Endothelial cell of umbilical vein (primary cell): ENCODE measurements at regions not wholly inside any gene's neighbourhood (a gene's known extent, or its start where the extent isn't known, plus 50 kb on each side); places are given as distances from the start of the nearest gene placed in this dataset.

ENCODE experiments used
- BruUV-seq: library from RNA; stranded (reverse); fragments of 400-500 nt; replicated peaks from 2 replicates; lab custom pipeline; 2021; lab: Mats Ljungman, UMichigan
- CTCF ChIA-PET: fragments of 300-600, 350-600 bp; sonication (Branson Sonifier 250); formaldehyde crosslinking; loops from one replicate; lab custom pipeline; 2021; ENCODE audit warnings: antibody characterized with exemption, inconsistent platforms; lab: Charles Lee
- POLR2A ChIA-PET: fragments of 300-600, 350-600 bp; sonication (Branson Sonifier 250); formaldehyde crosslinking; loops from one replicate; lab custom pipeline; 2021; ENCODE audit warnings: antibody characterized with exemption, inconsistent platforms; lab: Charles Lee
- DNase-seq: peaks from one replicate; pipeline ENCODE4 v3.0.0-alpha.2; 2011; ENCODE audit warnings: low read depth, low spot score
- FAIRE-seq: peaks from 2 replicates; lab custom pipeline; 2011; peaks lifted over from hg19 to GRCh38; lab: Jason Lieb, UNC
- H2AFZ ChIP-seq: 2 replicates; pipeline ENCODE4 v1.6.0; 2012; ENCODE audit warnings: low read depth, low read length, control low read depth, inconsistent platforms
- H3K27ac ChIP-seq: 2 replicates; pipeline ENCODE4 v1.5.1; 2011; ENCODE audit warnings: low read depth, mild to moderate bottlenecking, control low read depth, low read length, moderate library complexity; ENCODE audit not compliant: insufficient read depth
- H3K27me3 ChIP-seq, 2 experiments: 2 replicates each; pipeline versions ENCODE4 v1.6.0 to v1.6.1; 2011; ENCODE audit warnings: low read length in 2 of 2, mixed read lengths in 1 of 2; ENCODE audit not compliant: control insufficient read depth in 2 of 2, insufficient read depth in 2 of 2
- H3K36me3 ChIP-seq, 2 experiments: 2 replicates in 1 of 2; 3 replicates in 1 of 2; pipeline ENCODE4 v1.5.1; 2011; ENCODE audit warnings: low read length in 2 of 2, mild to moderate bottlenecking in 1 of 2, moderate library complexity in 1 of 2; ENCODE audit not compliant: control insufficient read depth in 2 of 2, insufficient read depth in 2 of 2; ENCODE audit errors: extremely low read depth in 1 of 2
- H3K4me1 ChIP-seq: 3 replicates; pipeline ENCODE4 v1.5.1; 2011; ENCODE audit warnings: mild to moderate bottlenecking, low read length; ENCODE audit not compliant: control insufficient read depth, insufficient read depth; ENCODE audit errors: extremely low read depth
- H3K4me2 ChIP-seq: 2 replicates; pipeline ENCODE4 v1.6.1; 2011; ENCODE audit warnings: low read length, control low read depth, mixed read lengths; ENCODE audit not compliant: insufficient read depth
- H3K4me3 ChIP-seq, 3 experiments: fragments of 200-600 bp in 1 of 3; sonication (generic), shearing (Covaris generic) in 1 of 3; replicated peaks in 1 of 3; 2 replicates each; pipeline ENCODE4 v1.5.1; 2011 to 2016; ENCODE audit warnings: control low read depth in 3 of 3, low read length in 3 of 3, mild to moderate bottlenecking in 2 of 3, inconsistent platforms in 1 of 3, low read depth in 1 of 3, moderate library complexity in 1 of 3; ENCODE audit not compliant: insufficient read depth in 1 of 3
- H3K79me2 ChIP-seq: 2 replicates; pipeline ENCODE4 v1.6.0; 2012; ENCODE audit warnings: low read length, inconsistent platforms; ENCODE audit not compliant: control insufficient read depth, insufficient read depth
- H3K9ac ChIP-seq: replicated peaks from 2 replicates; pipeline ENCODE3; 2011; ENCODE audit warnings: low read length, control low read depth; ENCODE audit not compliant: insufficient read depth; ENCODE audit errors: extremely low read depth
- H3K9me1 ChIP-seq: replicated peaks from 3 replicates; pipeline ENCODE4 v1.6.0; 2011; ENCODE audit warnings: mild to moderate bottlenecking, low read length; ENCODE audit not compliant: control insufficient read depth, insufficient read depth; ENCODE audit errors: extremely low read depth
- H3K9me3 ChIP-seq: replicated peaks from 2 replicates; pipeline ENCODE4 v1.5.1; 2012; ENCODE audit warnings: low read length, inconsistent platforms; ENCODE audit not compliant: control insufficient read depth, insufficient read depth
- H4K20me1 ChIP-seq: replicated peaks from 2 replicates; pipeline ENCODE3; 2011; ENCODE audit warnings: mild to moderate bottlenecking, low read length; ENCODE audit not compliant: control insufficient read depth, insufficient read depth; ENCODE audit errors: extremely low read depth
- EZH2 ChIP-seq: IDR thresholded peaks from 2 replicates; pipeline ENCODE4 v1.6.1; 2012; ENCODE audit warnings: borderline replicate concordance, low read depth, mild to moderate bottlenecking, moderate library complexity, low read length, inconsistent platforms; ENCODE audit not compliant: severe bottlenecking
- FOS ChIP-seq: IDR thresholded peaks from 2 replicates; pipeline ENCODE4 v1.6.1; 2011; ENCODE audit warnings: mild to moderate bottlenecking, low read length, moderate library complexity, borderline replicate concordance; ENCODE audit not compliant: insufficient read depth
- GATA2 ChIP-seq: IDR thresholded peaks from 2 replicates; pipeline ENCODE4 v1.7.0; 2011; ENCODE audit warnings: low read depth, mild to moderate bottlenecking, moderate library complexity, mixed read lengths, low read length; ENCODE audit not compliant: insufficient read length, insufficient read depth
- JUN ChIP-seq: IDR thresholded peaks from 2 replicates; pipeline ENCODE4 v1.6.1; 2011; ENCODE audit warnings: borderline replicate concordance, low read depth; ENCODE audit not compliant: insufficient read length, insufficient read depth
- POLR2A ChIP-seq: IDR thresholded peaks from 2 replicates; pipeline ENCODE4 v1.6.1; 2012; ENCODE audit warnings: low read depth, mild to moderate bottlenecking, control low read depth, low read length
- POLR2AphosphoS5 ChIP-seq: IDR thresholded peaks from 2 replicates; pipeline ENCODE4 v1.6.1; 2012; ENCODE audit warnings: low read depth, mild to moderate bottlenecking, control low read depth, low read length, moderate library complexity; ENCODE audit not compliant: insufficient read depth
- dilution Hi-C: fragments of 300-500 bp; cut with MboI; formaldehyde crosslinking; loops from one replicate; pipeline ENCODE4 v1.15.0; 2019; ENCODE audit warnings: low sequenced_read_pairs; ENCODE audit not compliant: extremely low pct_ligation_motif_present
- intact Hi-C: fragments of 100-400 bp; cut with micrococcal nuclease; formaldehyde crosslinking; loops from one replicate; pipeline ENCODE4 v1.10.0; 2022
- TF ChIP-seq, protein P1 (sequence below): IDR thresholded peaks from 2 replicates; pipeline ENCODE4 v1.6.1; 2011; ENCODE audit not compliant: insufficient read depth, insufficient read length
- TF ChIP-seq, protein P2 (sequence below), 2 donors: IDR thresholded peaks; 1 replicate in 1 of 2; 2 replicates in 1 of 2; pipeline ENCODE4 v1.5.1; 2011; ENCODE audit warnings: low read length in 2 of 2, mild to moderate bottlenecking in 2 of 2, moderate library complexity in 2 of 2, control low read depth in 1 of 2, inconsistent platforms in 1 of 2, low read depth in 1 of 2; ENCODE audit not compliant: insufficient read depth in 1 of 2; ENCODE audit errors: extremely low read depth in 1 of 2

- dilution Hi-C loops (no loop called here), intact Hi-C loops (no loop called here)
- Histone ChIP-seq H4K20me1 (no peaks in the 10 kb centered on the region), H3K27me3 (no peaks in the 10 kb centered on the region), H3K9me1 (no peaks in the 10 kb centered on the region), H3K27ac (no peak overlapping the region), H2AFZ (no peak overlapping the region), H3K9me3 (no peaks in the 10 kb centered on the region), H3K4me1 (no peaks in the 10 kb centered on the region), H3K9ac (no peak overlapping the region), H3K79me2 (no peaks in the 10 kb centered on the region), H3K4me3 (no peak overlapping the region), H3K36me3 (no peaks in the 10 kb centered on the region), H3K4me2 (no peak overlapping the region)
- no peak for TF ChIP-seq EZH2
- TF ChIP-seq, protein P1, sequence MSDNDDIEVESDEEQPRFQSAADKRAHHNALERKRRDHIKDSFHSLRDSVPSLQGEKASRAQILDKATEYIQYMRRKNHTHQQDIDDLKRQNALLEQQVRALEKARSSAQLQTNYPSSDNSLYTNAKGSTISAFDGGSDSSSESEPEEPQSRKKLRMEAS = no peak
- no peak for TF ChIP-seq GATA2
- TF ChIP-seq POLR2A = no peak
- no peak for TF ChIP-seq JUN
- TF ChIP-seq POLR2AphosphoS5 = no peak
- TF ChIP-seq, protein P2, sequence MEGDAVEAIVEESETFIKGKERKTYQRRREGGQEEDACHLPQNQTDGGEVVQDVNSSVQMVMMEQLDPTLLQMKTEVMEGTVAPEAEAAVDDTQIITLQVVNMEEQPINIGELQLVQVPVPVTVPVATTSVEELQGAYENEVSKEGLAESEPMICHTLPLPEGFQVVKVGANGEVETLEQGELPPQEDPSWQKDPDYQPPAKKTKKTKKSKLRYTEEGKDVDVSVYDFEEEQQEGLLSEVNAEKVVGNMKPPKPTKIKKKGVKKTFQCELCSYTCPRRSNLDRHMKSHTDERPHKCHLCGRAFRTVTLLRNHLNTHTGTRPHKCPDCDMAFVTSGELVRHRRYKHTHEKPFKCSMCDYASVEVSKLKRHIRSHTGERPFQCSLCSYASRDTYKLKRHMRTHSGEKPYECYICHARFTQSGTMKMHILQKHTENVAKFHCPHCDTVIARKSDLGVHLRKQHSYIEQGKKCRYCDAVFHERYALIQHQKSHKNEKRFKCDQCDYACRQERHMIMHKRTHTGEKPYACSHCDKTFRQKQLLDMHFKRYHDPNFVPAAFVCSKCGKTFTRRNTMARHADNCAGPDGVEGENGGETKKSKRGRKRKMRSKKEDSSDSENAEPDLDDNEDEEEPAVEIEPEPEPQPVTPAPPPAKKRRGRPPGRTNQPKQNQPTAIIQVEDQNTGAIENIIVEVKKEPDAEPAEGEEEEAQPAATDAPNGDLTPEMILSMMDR (IDR thresholded peaks at IDR 0.05; ENCODE audit: extremely low read depth in 1 of 2, insufficient read depth in 1 of 2, low read depth in 1 of 2, low read length in 2 of 2) = no peak
- no peak for TF ChIP-seq FOS
- no TSS peak for BruUV-seq
- FAIRE-seq = no peak
- CTCF ChIA-PET = no interaction called here
- no peak for DNase-seq
- POLR2A ChIA-PET = no interaction called here
These were observed 57.3 kb upstream of the NRG3 start for GRCh38 chr10:81817596-81818170.
